GM23338 (cell line): ENCODE measurements at regions not wholly inside any gene's neighbourhood (a gene's known extent, or its start where the extent isn't known, plus 50 kb on each side); places are given as distances from the start of the nearest gene placed in this dataset.

Experiments used
- CREB1 ChIP-seq: fragments of 250-450 bp; sonication (Bioruptor Pico); IDR thresholded peaks from 2 replicates; pipeline ENCODE4 v1.5.0; 2020; ENCODE audit warnings: low read depth, mild to moderate bottlenecking, moderate library complexity
- CTCF ChIP-seq, 2 experiments: fragments of 200-600 bp in 1 of 2; sonication (generic) in 1 of 2; conservative IDR thresholded peaks; 2 replicates each; pipeline versions ENCODE4 v1.5.1 to v1.6.1; 2016 to 2017; ENCODE audit warnings: antibody characterized with exemption in 2 of 2, low read depth in 2 of 2, mild to moderate bottlenecking in 2 of 2, moderate library complexity in 1 of 2
- EZH2 ChIP-seq: fragments of 200-600 bp; sonication (generic); IDR thresholded peaks from one replicate; pipeline ENCODE4 v1.8.0; 2017; ENCODE audit warnings: antibody characterized with exemption, mild to moderate bottlenecking, low read depth; ENCODE audit not compliant: unreplicated experiment
- EZH2phosphoT487 ChIP-seq: fragments of 200-600 bp; sonication (generic); IDR thresholded peaks from one replicate; pipeline ENCODE4 v1.8.1; 2018; ENCODE audit warnings: antibody characterized with exemption; ENCODE audit not compliant: unreplicated experiment
- JUNB ChIP-seq: IDR thresholded peaks from one replicate; pipeline ENCODE4 v1.6.1; 2016; ENCODE audit warnings: antibody characterized with exemption; ENCODE audit not compliant: unreplicated experiment
- NANOG ChIP-seq: IDR thresholded peaks from 2 replicates; pipeline ENCODE4 v1.6.1; 2016; ENCODE audit warnings: antibody characterized with exemption, borderline replicate concordance
- POLR2AphosphoS5 ChIP-seq: IDR thresholded peaks from 2 replicates; pipeline ENCODE4 v1.6.1; 2016; ENCODE audit warnings: antibody characterized with exemption, low read depth
- REST ChIP-seq: IDR thresholded peaks from one replicate; pipeline ENCODE4 v1.6.1; 2018; ENCODE audit warnings: antibody characterized with exemption; ENCODE audit not compliant: unreplicated experiment
- STAT1 ChIP-seq: IDR thresholded peaks from one replicate; pipeline ENCODE4 v1.6.1; 2016; ENCODE audit warnings: antibody characterized with exemption; ENCODE audit not compliant: unreplicated experiment
- ZNF114 ChIP-seq: fragments of 250-450 bp; sonication (Bioruptor Pico); IDR thresholded peaks from 2 replicates; pipeline ENCODE4 v1.5.0; 2020; ENCODE audit warnings: mild to moderate bottlenecking, moderate library complexity
- ZNF331 ChIP-seq: fragments of 250-450 bp; sonication (Bioruptor Pico); IDR thresholded peaks from 2 replicates; pipeline ENCODE4 v1.5.0; 2020; ENCODE audit warnings: low read depth, mild to moderate bottlenecking, moderate library complexity

GRCh38 chrX:69307756-69308155, 142.5 kb upstream of the PJA1 start:
- TF ChIP-seq EZH2phosphoT487 (no peak), CTCF (conservative IDR thresholded peaks at IDR 0.05; ENCODE audit: low read depth in 2 of 2) (no peak), POLR2AphosphoS5 (no peak), REST (no peak), CREB1 (no peak), EZH2 (no peak), STAT1 (no peak), ZNF114 (CRISPR knock-in tag) (no peak), JUNB (no peak), ZNF331 (CRISPR knock-in tag) (no peak), NANOG (no peak)
